Gastroesophageal sphincter (tissue), 3 donors: ENCODE measurements at regions not wholly inside any gene's neighbourhood (a gene's known extent, or its start where the extent isn't known, plus 50 kb on each side); places are given as distances from the start of the nearest gene placed in this dataset.

Experiments used
- EP300 ChIP-seq: sonication (generic); formaldehyde crosslinking; IDR thresholded peaks from one replicate; pipeline ENCODE4 v1.6.1; 2017; ENCODE audit warnings: antibody characterized with exemption, mild to moderate bottlenecking
- POLR2A ChIP-seq, 2 donors: fragments of 450-650 bp; IDR thresholded peaks; one replicate each; pipeline ENCODE4 v1.6.1; 2017; ENCODE audit warnings: antibody characterized with exemption in 2 of 2, mild to moderate bottlenecking in 2 of 2, moderate library complexity in 1 of 2
- POLR2AphosphoS5 ChIP-seq: sonication (generic); formaldehyde crosslinking; IDR thresholded peaks from one replicate; pipeline ENCODE4 v1.6.1; 2017; ENCODE audit warnings: antibody characterized with exemption
- TF ChIP-seq, protein P1 (sequence below), 4 experiments: fragments of 200-600 bp in 2 of 4; fragments of 450-650 bp in 2 of 4; sonication (generic) in 1 of 4; IDR thresholded peaks; one replicate each; pipeline ENCODE4 v1.5.1; 2017 to 2019; ENCODE audit warnings: antibody characterized with exemption in 4 of 4, mild to moderate bottlenecking in 2 of 4, moderate library complexity in 2 of 4

DNA sequence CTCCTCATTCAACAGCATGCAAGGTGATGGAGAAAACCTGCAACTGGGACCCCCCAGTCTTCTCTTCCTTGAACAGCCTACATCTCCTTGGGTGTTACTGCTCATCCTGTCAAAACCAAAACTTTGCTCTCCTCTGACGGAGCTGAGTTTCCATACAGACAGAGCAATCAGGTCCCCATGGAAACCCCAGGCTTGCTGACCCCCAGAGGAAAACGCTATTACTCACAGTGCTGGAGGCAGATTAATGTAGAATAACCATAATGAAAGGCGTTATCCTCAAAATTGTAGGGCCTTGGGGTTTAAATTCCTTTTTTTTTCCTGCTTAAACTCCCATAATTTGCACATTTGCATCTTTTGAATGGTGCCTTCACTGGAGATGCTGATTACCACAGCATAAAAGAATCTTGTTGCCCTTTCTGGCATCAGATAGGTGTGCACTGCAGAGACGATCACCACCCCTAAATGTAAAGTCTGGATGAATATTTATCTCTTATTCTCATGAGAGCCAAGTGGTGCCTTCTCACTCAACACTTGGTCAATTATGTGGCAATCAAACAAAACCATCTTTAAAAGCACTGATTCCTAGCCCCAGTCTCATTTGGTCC is 126.3 kb downstream of the MSX2 start:
- TF ChIP-seq, protein P1, sequence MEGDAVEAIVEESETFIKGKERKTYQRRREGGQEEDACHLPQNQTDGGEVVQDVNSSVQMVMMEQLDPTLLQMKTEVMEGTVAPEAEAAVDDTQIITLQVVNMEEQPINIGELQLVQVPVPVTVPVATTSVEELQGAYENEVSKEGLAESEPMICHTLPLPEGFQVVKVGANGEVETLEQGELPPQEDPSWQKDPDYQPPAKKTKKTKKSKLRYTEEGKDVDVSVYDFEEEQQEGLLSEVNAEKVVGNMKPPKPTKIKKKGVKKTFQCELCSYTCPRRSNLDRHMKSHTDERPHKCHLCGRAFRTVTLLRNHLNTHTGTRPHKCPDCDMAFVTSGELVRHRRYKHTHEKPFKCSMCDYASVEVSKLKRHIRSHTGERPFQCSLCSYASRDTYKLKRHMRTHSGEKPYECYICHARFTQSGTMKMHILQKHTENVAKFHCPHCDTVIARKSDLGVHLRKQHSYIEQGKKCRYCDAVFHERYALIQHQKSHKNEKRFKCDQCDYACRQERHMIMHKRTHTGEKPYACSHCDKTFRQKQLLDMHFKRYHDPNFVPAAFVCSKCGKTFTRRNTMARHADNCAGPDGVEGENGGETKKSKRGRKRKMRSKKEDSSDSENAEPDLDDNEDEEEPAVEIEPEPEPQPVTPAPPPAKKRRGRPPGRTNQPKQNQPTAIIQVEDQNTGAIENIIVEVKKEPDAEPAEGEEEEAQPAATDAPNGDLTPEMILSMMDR (IDR thresholded peaks at IDR 0.05): no peak
- TF ChIP-seq POLR2A (IDR thresholded peaks at IDR 0.05) (no peak), EP300 (no peak), POLR2AphosphoS5 (no peak)
